Right lobe of liver (tissue), 6 donors: ENCODE measurements at regions not wholly inside any gene's neighbourhood (a gene's known extent, or its start where the extent isn't known, plus 50 kb on each side); places are given as distances from the start of the nearest gene placed in this dataset.
A peak's percentile ranks its signal among the peaks of the same experiment; 100 is the strongest.
"Not testable (repeated sequence)": the region's sequence is repeated elsewhere in the genome, so short reads cannot be mapped to it uniquely, and the experiment has no call there.

Experiments used
- ATAC-seq, 4 donors: fragments of 200-7000 bp; cut with Tn5 transposase; one replicate each; pipeline ENCODE4 v1.9.1; 2020; ENCODE audit warnings: mild to moderate bottlenecking in 4 of 4, moderate library complexity in 4 of 4
- DNase-seq, 3 donors: peaks; one replicate each; pipeline ENCODE4 v3.0.0-alpha.2; 2020
- H3K27ac ChIP-seq, 3 donors: fragments of 200-600 bp; one replicate each; pipeline ENCODE4 v1.8.0; 2022
- H3K27me3 ChIP-seq, 2 donors: fragments of 200-600 bp; one replicate each; pipeline ENCODE4 v1.8.0; 2022
- H3K36me3 ChIP-seq, 4 donors: fragments of 200-600 bp; sonication (generic) in 1 of 4; one replicate each; pipeline versions ENCODE4 v1.5.1 to v1.8.0; 2017 to 2022; ENCODE audit warnings: control low read depth in 1 of 4
- H3K4me1 ChIP-seq, 4 donors: fragments of 200-600 bp; sonication (generic) in 1 of 4; one replicate each; pipeline versions ENCODE4 v1.5.1 to v1.8.0; 2017 to 2022; ENCODE audit warnings: control low read depth in 1 of 4
- H3K4me3 ChIP-seq, 3 donors: fragments of 200-600 bp; one replicate each; pipeline ENCODE4 v1.8.0; 2022
- H3K9me3 ChIP-seq, 4 donors: fragments of 200-600 bp; sonication (generic) in 1 of 4; one replicate each; pipeline versions ENCODE4 v1.5.1 to v1.8.0; 2017 to 2022; ENCODE audit warnings: control low read depth in 1 of 4
- WGBS: methylation state at CpG from one replicate; pipeline ENCODE4 v1.1.6; 2018; ENCODE audit warnings: low coverage, low lambda C conversion rate; ENCODE audit not compliant: insufficient coverage; ENCODE audit errors: missing lambda C conversion rate; 5-methylcytosine and 5-hydroxymethylcytosine counted together
- intact Hi-C, 2 donors: fragments of 100-400 bp; cut with DNase I; formaldehyde crosslinking; loops; one replicate each; pipeline versions ENCODE4 v1.11.2 to v1.14.1; 2022
- donor health status: DM: no; HTN: yes; CAD: no.
- donor health status: DM: no; HTN: no; CAD: no.
- donor health status: DM: no; HTN: no; CAD: no.
- donor health status: DM: no; HTN: yes; CAD: no.
- donor health status: DM: no; HTN: yes; CAD: no.

GRCh38 chr9:41754822-41755221 lies 374.4 kb downstream of the CNTNAP3B start:
- H3K27me3 ChIP-seq, H3K4me3 ChIP-seq, H3K4me1 ChIP-seq, H3K9me3 ChIP-seq, intact Hi-C loops, H3K27ac ChIP-seq, ATAC-seq, H3K36me3 ChIP-seq: not testable (repeated sequence)
- peak in 1 of 3 donors; percentile 48 for DNase-seq
- 72% methylated on average over 7 of the region's 9 CpGs for WGBS

GRCh38 chr9:41754403-41754802 lies 374.8 kb downstream of the CNTNAP3B start:
- H3K27ac ChIP-seq, H3K27me3 ChIP-seq, H3K36me3 ChIP-seq, H3K4me3 ChIP-seq, ATAC-seq, DNase-seq, H3K4me1 ChIP-seq, H3K9me3 ChIP-seq, intact Hi-C loops: not testable (repeated sequence)
- WGBS: 85% methylated on average over 6 of the region's 15 CpGs

- peak in 1 of 3 donors; percentile 31 for DNase-seq
- H3K4me1 ChIP-seq, H3K4me3 ChIP-seq, H3K36me3 ChIP-seq, ATAC-seq, H3K9me3 ChIP-seq, intact Hi-C loops, H3K27ac ChIP-seq, H3K27me3 ChIP-seq: not testable (repeated sequence)
- no CpG with 5 or more reads among the region's 16 CpGs for WGBS
These were observed 387.3 kb downstream of the CNTNAP3B start for GRCh38 chr9:41741897-41742296.

DNA sequence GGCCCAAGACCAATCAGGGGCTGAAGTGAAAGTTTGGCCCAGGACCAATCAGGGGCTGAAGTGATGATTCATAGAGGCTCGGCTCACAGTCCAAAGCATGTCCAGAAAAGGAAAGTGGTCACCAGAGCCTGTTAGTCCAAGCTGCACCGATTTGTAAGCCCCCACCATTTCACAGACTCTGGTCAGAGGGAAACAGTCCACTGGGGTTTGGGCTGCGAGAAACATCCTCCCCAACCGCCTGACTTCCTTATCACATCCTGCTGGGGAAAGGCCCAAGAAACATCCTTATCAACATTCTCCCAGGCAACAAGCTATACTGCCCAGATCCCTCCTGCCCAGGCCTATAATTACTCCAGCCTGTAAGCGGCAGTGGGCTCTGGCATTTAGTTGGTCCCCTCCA lies 388.1 kb downstream of the CNTNAP3B start:
- intact Hi-C loops, ATAC-seq, H3K4me3 ChIP-seq, H3K4me1 ChIP-seq, H3K27me3 ChIP-seq, H3K27ac ChIP-seq, H3K9me3 ChIP-seq, H3K36me3 ChIP-seq: not testable (repeated sequence)
- 30% methylated on average over 3 of the region's 5 CpGs for WGBS
- peak in 2 of 3 donors; percentile 22 to 49 for DNase-seq

GRCh38 chr9:41738681-41739080 lies 390.5 kb downstream of the CNTNAP3B start:
- H3K27me3 ChIP-seq, H3K4me3 ChIP-seq, intact Hi-C loops, H3K9me3 ChIP-seq, H3K36me3 ChIP-seq, H3K27ac ChIP-seq, ATAC-seq, H3K4me1 ChIP-seq: not testable (repeated sequence)
- 83% methylated on average over 3 of the region's 5 CpGs for WGBS
- peak in 1 of 3 donors; percentile 22 for DNase-seq

DNA sequence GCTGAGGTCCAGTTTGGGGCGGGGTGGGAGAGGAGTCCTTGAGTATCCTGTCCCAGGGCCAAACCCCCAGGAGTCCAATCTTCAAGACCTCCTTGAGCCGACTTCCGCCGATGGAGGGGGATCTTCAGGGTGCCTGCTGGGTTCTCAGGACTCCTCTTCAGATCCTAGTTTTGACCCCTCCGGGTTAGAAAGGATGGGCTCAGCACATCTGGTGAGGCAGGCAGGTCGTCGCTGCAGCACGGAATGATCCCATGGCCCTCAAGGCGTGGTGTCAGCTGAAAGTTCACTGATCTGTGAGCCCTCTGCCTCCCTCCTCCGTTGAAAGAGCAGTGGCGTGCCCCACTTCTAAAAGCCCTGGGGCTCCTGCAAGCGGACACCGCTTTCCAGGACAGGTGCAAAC lies 430.0 kb downstream of the CNTNAP3B start:
- H3K4me3 ChIP-seq, H3K27me3 ChIP-seq, H3K27ac ChIP-seq, H3K36me3 ChIP-seq, H3K4me1 ChIP-seq, intact Hi-C loops, H3K9me3 ChIP-seq, ATAC-seq: not testable (repeated sequence)
- no CpG with 5 or more reads among the region's 13 CpGs for WGBS
- DNase-seq: peak in 1 of 3 donors; percentile 45

DNA sequence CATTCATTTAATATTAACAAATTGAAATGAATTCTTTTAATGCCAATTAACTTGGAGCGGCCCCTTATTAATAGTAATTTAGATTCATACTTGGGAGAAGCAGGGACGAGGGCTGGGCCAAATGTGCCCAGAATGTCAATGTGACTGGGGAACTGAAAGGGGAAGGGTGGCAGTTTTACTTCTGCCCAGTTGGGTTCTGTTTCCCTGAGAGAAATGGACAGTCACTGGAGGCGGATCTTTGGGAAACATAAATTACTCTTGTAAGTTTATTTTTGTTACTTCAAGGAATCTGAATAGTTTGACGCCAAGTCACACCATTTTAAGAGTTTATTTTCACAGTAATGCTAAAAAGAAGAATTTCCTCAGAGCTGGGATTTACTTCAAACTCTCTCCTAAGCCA lies 432.1 kb downstream of the CNTNAP3B start:
- DNase-seq, H3K4me3 ChIP-seq, intact Hi-C loops, H3K9me3 ChIP-seq, H3K27ac ChIP-seq, ATAC-seq, H3K36me3 ChIP-seq, H3K4me1 ChIP-seq, H3K27me3 ChIP-seq: not testable (repeated sequence)
- WGBS: 43% methylated on average over 4 of the region's 4 CpGs

DNA sequence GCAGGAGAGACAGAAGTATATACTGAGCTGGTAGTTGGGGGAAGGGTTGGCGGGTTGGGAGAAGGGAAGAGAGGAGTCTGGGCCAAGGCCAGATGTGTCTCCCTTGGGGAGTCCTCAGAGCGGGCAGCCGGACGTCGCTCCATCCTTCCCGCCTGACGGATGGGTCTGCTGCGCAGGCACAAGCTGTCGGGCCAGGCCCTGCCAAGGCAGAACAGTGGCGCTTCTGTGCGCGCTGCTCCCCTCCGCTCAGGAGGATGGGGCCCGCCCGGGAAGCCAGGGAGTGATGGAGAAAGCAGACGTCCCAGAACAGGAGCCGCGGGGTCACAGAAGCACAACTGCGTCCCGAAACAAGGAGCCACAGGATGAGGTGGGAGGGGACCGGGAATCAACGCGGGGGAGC lies 449.9 kb downstream of the CNTNAP3B start:
- DNase-seq, ATAC-seq, H3K27ac ChIP-seq, H3K36me3 ChIP-seq, H3K4me1 ChIP-seq, H3K9me3 ChIP-seq, intact Hi-C loops, H3K4me3 ChIP-seq, H3K27me3 ChIP-seq: not testable (repeated sequence)
- WGBS: 22% methylated on average over 5 of the region's 23 CpGs

DNA sequence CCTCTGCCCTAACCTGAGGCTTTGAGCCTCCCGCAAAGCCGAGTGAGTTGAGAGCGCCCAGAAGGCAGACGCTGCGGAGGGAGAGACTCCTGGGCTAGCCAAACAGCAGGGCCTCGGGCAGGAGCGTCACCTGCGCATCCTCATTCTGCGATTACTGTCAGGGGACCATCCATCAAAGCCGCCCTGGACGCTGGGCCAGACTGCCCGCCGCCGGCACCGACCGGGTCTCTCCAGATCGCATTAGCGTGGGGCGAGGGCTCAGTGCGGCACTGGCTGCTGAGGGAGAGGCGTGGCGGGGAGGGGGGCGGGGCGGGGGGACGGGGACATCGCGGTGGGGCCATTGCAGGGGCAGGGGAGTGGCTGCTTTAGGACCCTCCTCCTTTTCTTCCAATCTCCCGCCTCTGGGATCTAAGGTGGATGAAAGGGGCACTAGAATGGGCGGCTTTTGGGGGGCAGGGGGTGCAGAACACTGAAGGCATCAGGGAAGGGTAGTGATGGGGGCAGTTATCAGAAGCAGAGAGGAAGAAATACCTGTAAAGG lies 465.7 kb downstream of the CNTNAP3B start:
- DNase-seq, intact Hi-C loops, H3K9me3 ChIP-seq, H3K4me1 ChIP-seq, H3K36me3 ChIP-seq, H3K4me3 ChIP-seq, H3K27ac ChIP-seq, ATAC-seq, H3K27me3 ChIP-seq: not testable (repeated sequence)
- 8% methylated on average over 10 of the region's 29 CpGs for WGBS

DNA sequence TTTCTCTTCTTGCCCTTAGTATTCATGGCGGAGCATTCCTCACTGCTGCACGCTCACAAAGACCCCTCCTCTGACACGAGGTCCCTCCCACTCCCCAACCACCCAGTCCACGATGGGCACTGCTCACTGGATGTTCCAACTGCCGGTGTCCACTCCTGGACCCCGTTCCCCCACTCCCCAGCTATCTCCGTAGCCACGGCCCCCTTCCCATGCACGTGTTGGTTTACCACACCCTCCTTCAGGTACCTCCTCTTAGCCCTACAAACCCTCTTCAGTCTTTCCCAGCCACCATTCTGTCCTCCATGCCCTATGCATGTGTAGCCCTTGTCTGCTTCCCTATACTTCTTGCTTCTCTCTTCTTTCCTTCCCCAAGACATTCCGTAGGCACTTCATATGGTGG lies 469.6 kb upstream of the ZNG1F start:
- H3K27me3 ChIP-seq, H3K4me1 ChIP-seq, H3K36me3 ChIP-seq, ATAC-seq, DNase-seq, H3K9me3 ChIP-seq, H3K4me3 ChIP-seq, H3K27ac ChIP-seq, intact Hi-C loops: not testable (repeated sequence)
- WGBS: 78% methylated on average over 1 of the region's 10 CpGs

GRCh38 chr9:41658116-41658515 lies 469.0 kb upstream of the ZNG1F start:
- intact Hi-C loops, H3K27me3 ChIP-seq, DNase-seq, H3K36me3 ChIP-seq, H3K27ac ChIP-seq, H3K9me3 ChIP-seq, H3K4me3 ChIP-seq, H3K4me1 ChIP-seq, ATAC-seq: not testable (repeated sequence)
- WGBS: 57% methylated on average over 2 of the region's 2 CpGs

DNA sequence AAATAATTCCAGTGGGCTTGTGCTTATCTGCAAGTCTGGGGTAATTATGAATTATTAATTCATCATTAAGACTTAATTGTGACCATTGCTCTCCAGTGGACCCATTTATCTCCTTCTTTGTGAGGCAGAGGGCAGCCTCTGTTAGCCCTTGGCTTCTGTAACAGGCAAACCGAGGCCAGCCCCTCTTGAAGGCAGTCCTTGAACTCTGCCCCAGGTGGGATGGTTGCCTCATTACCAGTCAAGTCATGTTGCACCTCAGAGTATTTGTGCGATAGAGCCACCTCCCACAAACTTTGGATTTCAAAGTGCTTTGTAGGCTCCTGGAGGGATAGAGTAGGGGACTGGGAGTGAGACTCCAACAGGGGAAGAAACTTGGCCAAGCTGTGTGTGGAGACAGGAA lies 468.0 kb upstream of the ZNG1F start:
- H3K9me3 ChIP-seq, DNase-seq, intact Hi-C loops, H3K4me1 ChIP-seq, H3K27ac ChIP-seq, H3K4me3 ChIP-seq, H3K27me3 ChIP-seq, H3K36me3 ChIP-seq, ATAC-seq: not testable (repeated sequence)
- WGBS: 100% methylated on average over 1 of the region's 2 CpGs
